Prostate gland (tissue), 2 donors: ENCODE measurements at regions not wholly inside any gene's neighbourhood (a gene's known extent, or its start where the extent isn't known, plus 50 kb on each side); places are given as distances from the start of the nearest gene placed in this dataset.

ENCODE experiments used
- POLR2A ChIP-seq: fragments of 450-650 bp; IDR thresholded peaks from one replicate; pipeline ENCODE4 v1.6.1; 2016; ENCODE audit warnings: antibody characterized with exemption, mild to moderate bottlenecking
- POLR2AphosphoS5 ChIP-seq: sonication (generic); formaldehyde crosslinking; IDR thresholded peaks from one replicate; pipeline ENCODE4 v1.6.1; 2017; ENCODE audit warnings: antibody characterized with exemption
- TF ChIP-seq, protein P1 (sequence below), 4 experiments: fragments of 200-600 bp in 2 of 4; fragments of 450-650 bp in 2 of 4; sonication (generic) in 2 of 4; IDR thresholded peaks; 1 replicate in 3 of 4; 2 replicates in 1 of 4; pipeline ENCODE4 v1.5.1; 2016 to 2019; ENCODE audit warnings: antibody characterized with exemption in 4 of 4, mild to moderate bottlenecking in 2 of 4, moderate library complexity in 2 of 4

DNA sequence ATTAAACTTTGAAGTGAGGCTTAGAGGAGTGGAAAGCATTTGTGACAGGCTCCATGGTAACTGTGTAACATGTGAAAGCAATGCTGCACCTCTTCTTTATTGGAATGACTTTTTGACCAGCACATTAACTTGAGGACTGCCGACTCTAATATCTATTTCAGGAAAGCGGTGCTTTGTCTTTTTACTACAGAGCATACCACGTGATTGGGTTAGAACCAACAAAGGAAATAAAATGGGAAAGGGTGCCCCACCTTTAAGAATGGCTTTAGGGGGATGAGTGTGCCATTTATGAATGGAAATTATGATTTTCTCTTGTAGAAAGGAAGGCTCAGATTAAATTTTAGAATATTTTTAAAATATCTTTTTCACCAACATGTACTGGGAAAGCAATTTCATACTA is 57.3 kb upstream of the VPREB1 start:
- TF ChIP-seq, protein P1, sequence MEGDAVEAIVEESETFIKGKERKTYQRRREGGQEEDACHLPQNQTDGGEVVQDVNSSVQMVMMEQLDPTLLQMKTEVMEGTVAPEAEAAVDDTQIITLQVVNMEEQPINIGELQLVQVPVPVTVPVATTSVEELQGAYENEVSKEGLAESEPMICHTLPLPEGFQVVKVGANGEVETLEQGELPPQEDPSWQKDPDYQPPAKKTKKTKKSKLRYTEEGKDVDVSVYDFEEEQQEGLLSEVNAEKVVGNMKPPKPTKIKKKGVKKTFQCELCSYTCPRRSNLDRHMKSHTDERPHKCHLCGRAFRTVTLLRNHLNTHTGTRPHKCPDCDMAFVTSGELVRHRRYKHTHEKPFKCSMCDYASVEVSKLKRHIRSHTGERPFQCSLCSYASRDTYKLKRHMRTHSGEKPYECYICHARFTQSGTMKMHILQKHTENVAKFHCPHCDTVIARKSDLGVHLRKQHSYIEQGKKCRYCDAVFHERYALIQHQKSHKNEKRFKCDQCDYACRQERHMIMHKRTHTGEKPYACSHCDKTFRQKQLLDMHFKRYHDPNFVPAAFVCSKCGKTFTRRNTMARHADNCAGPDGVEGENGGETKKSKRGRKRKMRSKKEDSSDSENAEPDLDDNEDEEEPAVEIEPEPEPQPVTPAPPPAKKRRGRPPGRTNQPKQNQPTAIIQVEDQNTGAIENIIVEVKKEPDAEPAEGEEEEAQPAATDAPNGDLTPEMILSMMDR (IDR thresholded peaks at IDR 0.05) = no peak
- no peak for TF ChIP-seq POLR2A
- TF ChIP-seq POLR2AphosphoS5 = no peak
